Fibroblast of lung (primary cell): ENCODE measurements at regions not wholly inside any gene's neighbourhood (a gene's known extent, or its start where the extent isn't known, plus 50 kb on each side); places are given as distances from the start of the nearest gene placed in this dataset.

Experiments used
- DNase-seq, 2 donors: peaks; one replicate each; pipeline versions ENCODE4 v3.0.0 to v3.0.0-alpha.2; 2010; ENCODE audit warnings: low read depth in 2 of 2
- H2AFZ ChIP-seq: 2 replicates; pipeline ENCODE4 v1.5.1; 2012; ENCODE audit warnings: low read length, control low read depth, inconsistent platforms
- H3K27ac ChIP-seq: 2 replicates; pipeline ENCODE4 v1.5.1; 2011; ENCODE audit warnings: low read length, control low read depth; ENCODE audit not compliant: insufficient read depth
- H3K27me3 ChIP-seq: 2 replicates; pipeline ENCODE4 v1.5.1; 2011; ENCODE audit warnings: mild to moderate bottlenecking, low read length; ENCODE audit not compliant: control insufficient read depth, insufficient read depth
- H3K36me3 ChIP-seq: 2 replicates; pipeline ENCODE4 v1.5.1; 2011; ENCODE audit warnings: low read length; ENCODE audit not compliant: control insufficient read depth, insufficient read depth
- H3K4me1 ChIP-seq: 2 replicates; pipeline ENCODE4 v1.5.1; 2011; ENCODE audit warnings: low read length; ENCODE audit not compliant: control insufficient read depth, insufficient read depth; ENCODE audit errors: extremely low read depth
- H3K4me2 ChIP-seq: 2 replicates; pipeline ENCODE4 v1.5.1; 2011; ENCODE audit warnings: low read length, control low read depth; ENCODE audit not compliant: insufficient read depth; ENCODE audit errors: extremely low read depth
- H3K4me3 ChIP-seq, 4 experiments: fragments of 200-600 bp in 1 of 4; sonication (generic) in 1 of 4; replicated peaks in 1 of 4; 2 replicates each; pipeline ENCODE4 v1.5.1; 2011 to 2016; ENCODE audit warnings: low read length in 4 of 4, low read depth in 3 of 4, mild to moderate bottlenecking in 3 of 4, control low read depth in 2 of 4, inconsistent platforms in 1 of 4, mixed read lengths in 1 of 4; ENCODE audit not compliant: insufficient read depth in 1 of 4; ENCODE audit errors: control extremely low read depth in 1 of 4
- H3K79me2 ChIP-seq: 2 replicates; pipeline ENCODE4 v1.5.1; 2012; ENCODE audit warnings: mild to moderate bottlenecking, low read length, inconsistent platforms; ENCODE audit not compliant: control insufficient read depth, insufficient read depth
- H3K9ac ChIP-seq: 2 replicates; pipeline ENCODE4 v1.5.1; 2011; ENCODE audit warnings: mild to moderate bottlenecking, low read length, control low read depth; ENCODE audit not compliant: insufficient read depth
- H3K9me3 ChIP-seq: 2 replicates; pipeline ENCODE4 v1.5.1; 2012; ENCODE audit warnings: low read depth, low read length; ENCODE audit not compliant: control insufficient read depth, insufficient read depth
- H4K20me1 ChIP-seq: 2 replicates; pipeline ENCODE4 v1.5.1; 2011; ENCODE audit warnings: low read length; ENCODE audit not compliant: control insufficient read depth, insufficient read depth; ENCODE audit errors: extremely low read depth
- CTCF ChIP-seq, 2 donors: IDR thresholded peaks in 1 of 2; conservative IDR thresholded peaks in 1 of 2; 1 replicate in 1 of 2; 2 replicates in 1 of 2; pipeline ENCODE4 v1.5.1; 2011 to 2012; ENCODE audit warnings: low read length in 2 of 2, control low read depth in 1 of 2, inconsistent platforms in 1 of 2, low read depth in 1 of 2, mild to moderate bottlenecking in 1 of 2
- EZH2 ChIP-seq: IDR thresholded peaks from 2 replicates; pipeline ENCODE4 v1.5.1; 2012; ENCODE audit warnings: low read length, control low read depth, mild to moderate bottlenecking; ENCODE audit errors: missing control alignments

GRCh38 chr3:177961784-177962183, 574.5 kb upstream of the KCNMB2 start:
- no peak for DNase-seq
- H3K27me3 ChIP-seq: no peaks in the 10 kb centered on the region
- H2AFZ ChIP-seq: no peak overlapping the region
- H3K4me3 ChIP-seq: no peak overlapping the region
- no peaks in the 10 kb centered on the region for H3K36me3 ChIP-seq
- H4K20me1 ChIP-seq: no peaks in the 10 kb centered on the region
- no peak overlapping the region for H3K27ac ChIP-seq
- no peak overlapping the region for H3K4me2 ChIP-seq
- H3K9me3 ChIP-seq: no peaks in the 10 kb centered on the region
- no peak overlapping the region for H3K9ac ChIP-seq
- H3K4me1 ChIP-seq: peaks cover 2% of the 10 kb centered on the region
- H3K79me2 ChIP-seq: no peaks in the 10 kb centered on the region
- TF ChIP-seq EZH2 (no peak), CTCF (conservative IDR thresholded peaks at IDR 0.05 in 1 of 2, IDR thresholded peaks at IDR 0.05 in 1 of 2; ENCODE audit: low read depth in 1 of 2, low read length in 2 of 2) (no peak)

GRCh38 chr3:177966493-177966892, 569.7 kb upstream of the KCNMB2 start:
- TF ChIP-seq EZH2: no peak
- TF ChIP-seq CTCF (conservative IDR thresholded peaks at IDR 0.05 in 1 of 2, IDR thresholded peaks at IDR 0.05 in 1 of 2; ENCODE audit: low read depth in 1 of 2, low read length in 2 of 2): no peak
- Histone ChIP-seq H3K9ac (no peak overlapping the region), H3K4me3 (no peak overlapping the region), H3K9me3 (no peaks in the 10 kb centered on the region), H2AFZ (no peak overlapping the region), H3K27ac (no peak overlapping the region), H3K36me3 (no peaks in the 10 kb centered on the region), H4K20me1 (no peaks in the 10 kb centered on the region), H3K4me2 (no peak overlapping the region), H3K79me2 (no peaks in the 10 kb centered on the region), H3K27me3 (no peaks in the 10 kb centered on the region), H3K4me1 (no peaks in the 10 kb centered on the region)
- DNase-seq: no peak

GRCh38 chr3:177968891-177969290, 567.3 kb upstream of the KCNMB2 start:
- no peak overlapping the region for H3K9ac ChIP-seq
- no peak for TF ChIP-seq EZH2
- no peak for TF ChIP-seq CTCF (conservative IDR thresholded peaks at IDR 0.05 in 1 of 2, IDR thresholded peaks at IDR 0.05 in 1 of 2; ENCODE audit: low read depth in 1 of 2, low read length in 2 of 2)
- H4K20me1 ChIP-seq: no peaks in the 10 kb centered on the region
- H3K4me3 ChIP-seq: no peak overlapping the region
- no peak overlapping the region for H2AFZ ChIP-seq
- H3K27me3 ChIP-seq: no peaks in the 10 kb centered on the region
- H3K9me3 ChIP-seq: no peaks in the 10 kb centered on the region
- H3K79me2 ChIP-seq: no peaks in the 10 kb centered on the region
- no peak overlapping the region for H3K27ac ChIP-seq
- peaks cover 3% of the 10 kb centered on the region for H3K4me1 ChIP-seq
- DNase-seq: peak in 1 of 2 donors; percentile 68
- no peaks in the 10 kb centered on the region for H3K36me3 ChIP-seq
- no peak overlapping the region for H3K4me2 ChIP-seq
